ENCODE measurements at regions not wholly inside any gene's neighbourhood (a gene's known extent, or its start where the extent isn't known, plus 50 kb on each side); places are given as distances from the start of the nearest gene placed in this dataset.

- Histone ChIP-seq H2BK15ac (ENCODE audit: low read depth, low read length) (peak overlapping the region; percentile 73; the same call in 1 of the 3 replicates), H4K8ac (ENCODE audit: low read depth in 2 of 2, low read length in 2 of 2) (peak overlapping the region in 1 of 2 experiments; percentile 43; a peak in 1 of 4 replicates), H3K36me3 (ENCODE audit: control insufficient read depth, insufficient read depth, low read length) (no peaks in the 10 kb centered on the region), H4K5ac (ENCODE audit: low read depth, low read length) (peak overlapping the region; percentile 34; the same call in 1 of the 2 replicates), H3K4me2 (ENCODE audit: low read depth, low read length) (no peak overlapping the region), H3K27ac (ENCODE audit: insufficient read depth, low read length) (no peak overlapping the region), H3K9me3 (ENCODE audit: control insufficient read depth, insufficient read depth, low read length) (peaks cover 1% of the 10 kb centered on the region; the same call in 1 of the 2 replicates), H2BK20ac (ENCODE audit: low read depth, low read length) (peak overlapping the region; percentile 69), H3K9ac (ENCODE audit: low read depth, low read length) (no peak overlapping the region), H4K91ac (ENCODE audit: insufficient read depth, low read depth, low read length) (0 out of 2 replicates have a peak overlapping the region, but pooled peaks have one; percentile 4), H2AFZ (replicated peaks; ENCODE audit: low read length, poor library complexity) (no peak overlapping the region), H3K14ac (replicated peaks; ENCODE audit: low read depth, low read length) (peak overlapping the region; percentile 36; the same call in 1 of the 2 replicates), H3K4ac (ENCODE audit: low read depth, low read length) (0 out of 2 replicates have a peak overlapping the region, but pooled peaks have one; percentile 52), H2BK120ac (ENCODE audit: low read depth, low read length) (peak overlapping the region; percentile 10), H3K18ac (ENCODE audit: low read depth, low read length) (peak overlapping the region; percentile 87; the same call in 1 of the 2 replicates), H2AK9ac (replicated peaks; ENCODE audit: low read depth, low read length, poor library complexity) (no peak overlapping the region), H2AK5ac (ENCODE audit: low read depth, low read length) (peak overlapping the region; percentile 50; the same call in 1 of the 2 replicates), H3K4me1 (ENCODE audit: control insufficient read depth, insufficient read depth, low read length) (peaks cover 20% of the 10 kb centered on the region), H3K56ac (ENCODE audit: extremely low read depth, insufficient read depth, low read length) (no peak overlapping the region), H3K23ac (ENCODE audit: low read depth, low read length) (peak overlapping the region; percentile 26; the same call in 1 of the 2 replicates), H3K79me1 (ENCODE audit: low read depth in 1 of 2, low read length in 2 of 2) (no peaks in the 10 kb centered on the region), H3K27me3 (ENCODE audit: control insufficient read depth, insufficient read depth, low read length) (no peaks in the 10 kb centered on the region), H3K9me1 (ENCODE audit: insufficient read depth, low read length) (no peaks in the 10 kb centered on the region; the same call in none of the 2 replicates), H2BK5ac (ENCODE audit: low read depth, low read length, poor library complexity, severe bottlenecking) (peak overlapping the region; percentile 11), H4K20me1 (ENCODE audit: insufficient read depth, low read length) (no peaks in the 10 kb centered on the region), H3K4me3 (ENCODE audit: insufficient read depth, low read depth, low read length) (no peak overlapping the region)
- ChIA-PET POLR2A (ENCODE audit: unreplicated experiment) (no interaction called here), CTCF (interaction anchor here (1.4 kb wide), 1 partner anchor 19 kb away, joined by 5 read pairs; no protein-coding TSS in a partner anchor)
- ATAC-seq (ENCODE audit: low read depth) (no peak), DNase-seq (no peak)
- WGBS, 2 experiments (ENCODE audit: extremely low coverage in 2 of 2, insufficient read length in 1 of 2) = no CpG with 5 or more reads among the region's 4 CpGs
- no TSS peak for BruUV-seq (replicated peaks)
- dilution Hi-C loops (cut with HindIII; ENCODE audit: low sequenced_read_pairs, unreplicated experiment) = no loop called here
- TF ChIP-seq BHLHE40 (IDR thresholded peaks at IDR 0.05; ENCODE audit: low read depth, low read length) = no peak
- no peak for TF ChIP-seq NFE2L2 (IDR thresholded peaks at IDR 0.05; ENCODE audit: low read depth, low read length)
- no peak for TF ChIP-seq MXI1 (IDR thresholded peaks at IDR 0.05; ENCODE audit: borderline replicate concordance, low read depth, low read length)
- no peak for TF ChIP-seq RFX5 (IDR thresholded peaks at IDR 0.05; ENCODE audit: low read depth, low read length)
- TF ChIP-seq, protein P1, sequence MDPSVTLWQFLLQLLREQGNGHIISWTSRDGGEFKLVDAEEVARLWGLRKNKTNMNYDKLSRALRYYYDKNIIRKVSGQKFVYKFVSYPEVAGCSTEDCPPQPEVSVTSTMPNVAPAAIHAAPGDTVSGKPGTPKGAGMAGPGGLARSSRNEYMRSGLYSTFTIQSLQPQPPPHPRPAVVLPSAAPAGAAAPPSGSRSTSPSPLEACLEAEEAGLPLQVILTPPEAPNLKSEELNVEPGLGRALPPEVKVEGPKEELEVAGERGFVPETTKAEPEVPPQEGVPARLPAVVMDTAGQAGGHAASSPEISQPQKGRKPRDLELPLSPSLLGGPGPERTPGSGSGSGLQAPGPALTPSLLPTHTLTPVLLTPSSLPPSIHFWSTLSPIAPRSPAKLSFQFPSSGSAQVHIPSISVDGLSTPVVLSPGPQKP (IDR thresholded peaks at IDR 0.05; ENCODE audit: borderline replicate concordance, low read depth, low read length) = no peak
- no peak for TF ChIP-seq CEBPB (IDR thresholded peaks at IDR 0.05; ENCODE audit: low read depth, low read length)
- TF ChIP-seq MAFK (IDR thresholded peaks at IDR 0.05; ENCODE audit: low read depth, low read length) = no peak
- TF ChIP-seq SMC3 (IDR thresholded peaks at IDR 0.05; ENCODE audit: low read depth, low read length) = no peak
- TF ChIP-seq, protein P2, sequence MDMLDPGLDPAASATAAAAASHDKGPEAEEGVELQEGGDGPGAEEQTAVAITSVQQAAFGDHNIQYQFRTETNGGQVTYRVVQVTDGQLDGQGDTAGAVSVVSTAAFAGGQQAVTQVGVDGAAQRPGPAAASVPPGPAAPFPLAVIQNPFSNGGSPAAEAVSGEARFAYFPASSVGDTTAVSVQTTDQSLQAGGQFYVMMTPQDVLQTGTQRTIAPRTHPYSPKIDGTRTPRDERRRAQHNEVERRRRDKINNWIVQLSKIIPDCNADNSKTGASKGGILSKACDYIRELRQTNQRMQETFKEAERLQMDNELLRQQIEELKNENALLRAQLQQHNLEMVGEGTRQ (IDR thresholded peaks at IDR 0.05; ENCODE audit: low read depth, low read length) = no peak
- no peak for TF ChIP-seq FOS (IDR thresholded peaks at IDR 0.05; ENCODE audit: low read depth, low read length)
- no peak for TF ChIP-seq RAD21 (IDR thresholded peaks at IDR 0.05; ENCODE audit: low read length)
- no peak for TF ChIP-seq CTCF (conservative IDR thresholded peaks at IDR 0.05; ENCODE audit: low read depth, low read length)
- TF ChIP-seq CHD1 (IDR thresholded peaks at IDR 0.05; ENCODE audit: low read depth, low read length) = no peak
- no peak for TF ChIP-seq RCOR1 (IDR thresholded peaks at IDR 0.05; ENCODE audit: insufficient replicate concordance, low read length)
- no peak for TF ChIP-seq POLR2A (IDR thresholded peaks at IDR 0.05; ENCODE audit: low read depth, low read length)
- no peak for TF ChIP-seq MAZ (IDR thresholded peaks at IDR 0.05; ENCODE audit: borderline replicate concordance, low read depth, low read length)
- in situ Hi-C loops (cut with MboI; ENCODE audit: low sequenced_read_pairs) = no loop called here
- intact Hi-C loops (cut with micrococcal nuclease) = no loop called here
Measured at GRCh38 chr4:11632025-11632424, 203.3 kb upstream of the HS3ST1 start.
